GM23338 (cell line): ENCODE measurements at regions not wholly inside any gene's neighbourhood (a gene's known extent, or its start where the extent isn't known, plus 50 kb on each side); places are given as distances from the start of the nearest gene placed in this dataset.

Source experiments
- ATAC-seq: fragments of 200-7000 bp; cut with Tn5 transposase; 3 replicates; pipeline ENCODE4 v1.9.1; 2020
- DNase-seq: peaks from one replicate; pipeline ENCODE4 v3.0.0-alpha.2; 2015; ENCODE audit warnings: low spot score
- H2AFZ ChIP-seq: fragments of 200-600 bp; sonication (generic); 2 replicates; pipeline ENCODE4 v1.8.0; 2016; ENCODE audit warnings: antibody characterized with exemption, mild to moderate bottlenecking, moderate library complexity
- H3F3A ChIP-seq: fragments of 200-600 bp; sonication (generic); replicated peaks from 2 replicates; pipeline ENCODE4 v1.8.0; 2017; ENCODE audit warnings: antibody characterized with exemption, mixed run types, low read depth
- H3K27ac ChIP-seq: fragments of 200-600 bp; sonication (generic); 2 replicates; pipeline ENCODE4 v1.6.1; 2016; ENCODE audit warnings: low read depth
- H3K27me3 ChIP-seq: fragments of 200-600 bp; sonication (generic); 2 replicates; pipeline ENCODE4 v1.8.0; 2016; ENCODE audit warnings: mild to moderate bottlenecking, mixed run types, moderate library complexity; ENCODE audit not compliant: insufficient read depth
- H3K36me3 ChIP-seq: fragments of 200-600 bp; sonication (generic); 2 replicates; pipeline ENCODE4 v1.8.0; 2016; ENCODE audit warnings: mild to moderate bottlenecking; ENCODE audit not compliant: insufficient read depth
- H3K4me1 ChIP-seq: fragments of 200-600 bp; sonication (generic); 2 replicates; pipeline ENCODE4 v1.8.0; 2016; ENCODE audit warnings: mild to moderate bottlenecking, moderate library complexity; ENCODE audit not compliant: insufficient read depth
- H3K4me2 ChIP-seq: fragments of 200-600 bp; sonication (generic); 2 replicates; pipeline ENCODE4 v1.7.1; 2017; ENCODE audit warnings: mixed run types
- H3K4me3 ChIP-seq: fragments of 200-600 bp; sonication (generic); 2 replicates; pipeline ENCODE4 v1.6.1; 2016; ENCODE audit warnings: mixed run types
- H3K79me2 ChIP-seq: fragments of 200-600 bp; sonication (generic); replicated peaks from 2 replicates; pipeline ENCODE4 v1.8.0; 2017; ENCODE audit warnings: mild to moderate bottlenecking; ENCODE audit not compliant: insufficient read depth
- H3K9me2 ChIP-seq: fragments of 200-600 bp; sonication (generic); 2 replicates; pipeline ENCODE4 v1.8.0; 2017; ENCODE audit not compliant: insufficient read depth
- H4K20me1 ChIP-seq: fragments of 200-600 bp; sonication (generic); replicated peaks from 2 replicates; pipeline ENCODE4 v1.8.0; 2017; ENCODE audit warnings: mild to moderate bottlenecking; ENCODE audit not compliant: insufficient read depth
- H3K27ac Mint-ChIP-seq: 2 replicates; pipeline ENCODE4 v1.8.0; 2020; ENCODE audit warnings: inconsistent platforms, mild to moderate bottlenecking, moderate library complexity, mixed read lengths
- H3K27me3 Mint-ChIP-seq: 3 replicates; pipeline ENCODE4 v1.8.0; 2022; ENCODE audit warnings: low read depth, mild to moderate bottlenecking, moderate library complexity, mixed read lengths, inconsistent platforms; ENCODE audit not compliant: insufficient read depth, poor library complexity
- H3K36me3 Mint-ChIP-seq: 3 replicates; pipeline ENCODE4 v1.8.0; 2021; ENCODE audit warnings: low read depth, mild to moderate bottlenecking, inconsistent platforms, moderate library complexity, mixed read lengths
- H3K4me1 Mint-ChIP-seq: 3 replicates; pipeline ENCODE4 v1.8.0; 2020; ENCODE audit warnings: mild to moderate bottlenecking, inconsistent platforms, mixed read lengths
- H3K4me3 Mint-ChIP-seq: 3 replicates; pipeline ENCODE4 v1.8.0; 2021; ENCODE audit warnings: moderate library complexity, mild to moderate bottlenecking, inconsistent platforms, mixed read lengths
- H3K9me3 Mint-ChIP-seq: 3 replicates; pipeline ENCODE4 v1.8.0; 2020; ENCODE audit warnings: moderate library complexity, mild to moderate bottlenecking, inconsistent platforms, mixed read lengths
- EZH2 ChIP-seq: fragments of 200-600 bp; sonication (generic); IDR thresholded peaks from one replicate; pipeline ENCODE4 v1.8.0; 2017; ENCODE audit warnings: antibody characterized with exemption, mild to moderate bottlenecking, low read depth; ENCODE audit not compliant: unreplicated experiment
- NANOG ChIP-seq: IDR thresholded peaks from 2 replicates; pipeline ENCODE4 v1.6.1; 2016; ENCODE audit warnings: antibody characterized with exemption, borderline replicate concordance
- POLR2AphosphoS5 ChIP-seq: IDR thresholded peaks from 2 replicates; pipeline ENCODE4 v1.6.1; 2016; ENCODE audit warnings: antibody characterized with exemption, low read depth
- TF ChIP-seq, protein P1 (sequence below), 2 experiments: fragments of 200-600 bp in 1 of 2; sonication (generic) in 1 of 2; conservative IDR thresholded peaks; 2 replicates each; pipeline versions ENCODE4 v1.5.1 to v1.6.1; 2016 to 2017; ENCODE audit warnings: antibody characterized with exemption in 2 of 2, low read depth in 2 of 2, mild to moderate bottlenecking in 2 of 2, moderate library complexity in 1 of 2
- TF ChIP-seq, protein P2 (sequence below): IDR thresholded peaks from one replicate; pipeline ENCODE4 v1.6.1; 2018; ENCODE audit warnings: antibody characterized with exemption; ENCODE audit not compliant: unreplicated experiment

DNA sequence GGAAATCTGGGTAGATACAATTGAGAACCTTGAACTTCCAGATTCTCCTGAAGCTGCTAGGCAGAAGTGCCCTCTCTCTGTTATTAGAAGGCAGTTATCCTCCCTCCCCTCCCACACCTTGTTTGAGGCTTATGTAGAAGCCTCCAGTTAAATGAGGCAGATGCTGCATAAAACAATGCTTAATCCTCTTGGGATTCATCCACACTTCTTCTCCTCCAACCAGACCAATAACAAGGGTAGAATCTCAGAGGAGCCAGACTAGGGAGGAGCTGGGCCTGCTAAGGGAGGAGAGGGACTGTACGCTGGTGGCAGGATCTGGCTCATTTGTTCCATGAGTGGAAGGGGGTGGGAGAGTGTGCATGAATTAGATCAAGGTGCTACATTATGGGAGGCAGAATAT lies 88.3 kb upstream of the PRR23C start (continued):
- TF ChIP-seq, protein P1, sequence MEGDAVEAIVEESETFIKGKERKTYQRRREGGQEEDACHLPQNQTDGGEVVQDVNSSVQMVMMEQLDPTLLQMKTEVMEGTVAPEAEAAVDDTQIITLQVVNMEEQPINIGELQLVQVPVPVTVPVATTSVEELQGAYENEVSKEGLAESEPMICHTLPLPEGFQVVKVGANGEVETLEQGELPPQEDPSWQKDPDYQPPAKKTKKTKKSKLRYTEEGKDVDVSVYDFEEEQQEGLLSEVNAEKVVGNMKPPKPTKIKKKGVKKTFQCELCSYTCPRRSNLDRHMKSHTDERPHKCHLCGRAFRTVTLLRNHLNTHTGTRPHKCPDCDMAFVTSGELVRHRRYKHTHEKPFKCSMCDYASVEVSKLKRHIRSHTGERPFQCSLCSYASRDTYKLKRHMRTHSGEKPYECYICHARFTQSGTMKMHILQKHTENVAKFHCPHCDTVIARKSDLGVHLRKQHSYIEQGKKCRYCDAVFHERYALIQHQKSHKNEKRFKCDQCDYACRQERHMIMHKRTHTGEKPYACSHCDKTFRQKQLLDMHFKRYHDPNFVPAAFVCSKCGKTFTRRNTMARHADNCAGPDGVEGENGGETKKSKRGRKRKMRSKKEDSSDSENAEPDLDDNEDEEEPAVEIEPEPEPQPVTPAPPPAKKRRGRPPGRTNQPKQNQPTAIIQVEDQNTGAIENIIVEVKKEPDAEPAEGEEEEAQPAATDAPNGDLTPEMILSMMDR (conservative IDR thresholded peaks at IDR 0.05; ENCODE audit: low read depth in 2 of 2): no peak
- TF ChIP-seq EZH2 (no peak), POLR2AphosphoS5 (no peak)

DNA sequence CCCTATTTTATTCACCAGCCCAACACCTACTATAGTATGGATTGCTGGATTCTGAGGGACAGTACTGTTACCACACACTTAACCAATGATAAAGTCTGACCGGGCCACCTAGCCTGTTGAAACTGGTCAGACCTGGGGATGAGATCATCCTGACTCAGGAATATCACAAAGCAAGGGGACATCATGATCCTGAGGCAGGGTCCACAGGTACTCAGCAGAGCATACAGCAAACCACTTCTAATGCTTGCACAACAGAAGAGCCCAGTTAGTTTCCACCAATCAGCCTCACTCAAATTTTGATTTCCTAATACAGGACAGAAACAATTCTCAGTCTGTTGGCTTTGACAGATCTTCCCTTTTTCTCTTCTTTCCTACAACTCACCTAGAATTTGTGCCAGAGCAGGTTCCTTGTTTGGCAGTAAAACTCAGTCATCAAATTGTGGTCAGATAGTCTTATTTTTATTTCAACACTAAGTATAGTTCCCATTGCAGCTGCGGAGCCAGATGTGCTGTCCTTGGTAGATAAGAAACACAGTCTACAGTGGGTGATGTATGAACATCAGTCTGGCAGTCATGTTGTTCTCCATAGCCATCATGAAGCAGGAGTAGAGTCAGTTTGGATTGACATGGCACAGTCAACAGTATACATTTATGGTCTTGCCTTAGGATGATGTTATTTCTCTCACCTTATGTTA lies 90.1 kb upstream of the PRR23C start:
- no peaks in the 10 kb centered on the region for H3K36me3 Mint-ChIP-seq
- no peak overlapping the region for H2AFZ ChIP-seq
- H3K79me2 ChIP-seq: no peaks in the 10 kb centered on the region
- TF ChIP-seq, protein P2, sequence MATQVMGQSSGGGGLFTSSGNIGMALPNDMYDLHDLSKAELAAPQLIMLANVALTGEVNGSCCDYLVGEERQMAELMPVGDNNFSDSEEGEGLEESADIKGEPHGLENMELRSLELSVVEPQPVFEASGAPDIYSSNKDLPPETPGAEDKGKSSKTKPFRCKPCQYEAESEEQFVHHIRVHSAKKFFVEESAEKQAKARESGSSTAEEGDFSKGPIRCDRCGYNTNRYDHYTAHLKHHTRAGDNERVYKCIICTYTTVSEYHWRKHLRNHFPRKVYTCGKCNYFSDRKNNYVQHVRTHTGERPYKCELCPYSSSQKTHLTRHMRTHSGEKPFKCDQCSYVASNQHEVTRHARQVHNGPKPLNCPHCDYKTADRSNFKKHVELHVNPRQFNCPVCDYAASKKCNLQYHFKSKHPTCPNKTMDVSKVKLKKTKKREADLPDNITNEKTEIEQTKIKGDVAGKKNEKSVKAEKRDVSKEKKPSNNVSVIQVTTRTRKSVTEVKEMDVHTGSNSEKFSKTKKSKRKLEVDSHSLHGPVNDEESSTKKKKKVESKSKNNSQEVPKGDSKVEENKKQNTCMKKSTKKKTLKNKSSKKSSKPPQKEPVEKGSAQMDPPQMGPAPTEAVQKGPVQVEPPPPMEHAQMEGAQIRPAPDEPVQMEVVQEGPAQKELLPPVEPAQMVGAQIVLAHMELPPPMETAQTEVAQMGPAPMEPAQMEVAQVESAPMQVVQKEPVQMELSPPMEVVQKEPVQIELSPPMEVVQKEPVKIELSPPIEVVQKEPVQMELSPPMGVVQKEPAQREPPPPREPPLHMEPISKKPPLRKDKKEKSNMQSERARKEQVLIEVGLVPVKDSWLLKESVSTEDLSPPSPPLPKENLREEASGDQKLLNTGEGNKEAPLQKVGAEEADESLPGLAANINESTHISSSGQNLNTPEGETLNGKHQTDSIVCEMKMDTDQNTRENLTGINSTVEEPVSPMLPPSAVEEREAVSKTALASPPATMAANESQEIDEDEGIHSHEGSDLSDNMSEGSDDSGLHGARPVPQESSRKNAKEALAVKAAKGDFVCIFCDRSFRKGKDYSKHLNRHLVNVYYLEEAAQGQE: no peak
- TF ChIP-seq, protein P1 (conservative IDR thresholded peaks at IDR 0.05; ENCODE audit: low read depth in 2 of 2): no peak
- TF ChIP-seq NANOG: no peak
- DNase-seq (no peak), ATAC-seq (no peak)
- no peaks in the 10 kb centered on the region for H4K20me1 ChIP-seq
- no peaks in the 10 kb centered on the region for H3K4me1 ChIP-seq
- no peaks in the 10 kb centered on the region for H3K9me3 Mint-ChIP-seq
- H3K27me3 ChIP-seq: no peaks in the 10 kb centered on the region
- no peak overlapping the region for H3K4me3 Mint-ChIP-seq
- H3K27ac ChIP-seq: no peak overlapping the region
- no peak overlapping the region for H3K4me3 ChIP-seq
- no peaks in the 10 kb centered on the region for H3F3A ChIP-seq
- no peak overlapping the region for H3K27ac Mint-ChIP-seq
- no peaks in the 10 kb centered on the region for H3K36me3 ChIP-seq
- 0 out of 2 replicates have a peak, but pooled peaks cover 5% of the 10 kb centered on the region for H3K9me2 ChIP-seq
- H3K4me2 ChIP-seq: no peak overlapping the region
- no peaks in the 10 kb centered on the region for H3K27me3 Mint-ChIP-seq
- H3K4me1 Mint-ChIP-seq: peaks cover 9% of the 10 kb centered on the region; the same call in 2 of the 3 replicates
